Stimulated activated naive CD8-positive, alpha-beta T cell treated with anti-CD3 and anti-CD28 coated beads, Interleukin-15, amount 100 ng/mL, for 72 hours (primary cell): ENCODE measurements at regions not wholly inside any gene's neighbourhood (a gene's known extent, or its start where the extent isn't known, plus 50 kb on each side); places are given as distances from the start of the nearest gene placed in this dataset.

ENCODE experiments used
- ATAC-seq: fragments of 150-1000 bp; cut with Tn5 transposase; 2 replicates; pipeline ENCODE4 v1.10.0; 2021; ENCODE audit warnings: mild to moderate bottlenecking, moderate library complexity
- DNase-seq, 2 donors: peaks; one replicate each; pipeline ENCODE4 v3.0.0; 2021 to 2022
- H3K27ac Mint-ChIP-seq, 2 donors: one replicate each; pipeline ENCODE4 v1.8.0; 2022; ENCODE audit warnings: mild to moderate bottlenecking in 2 of 2, mixed read lengths in 2 of 2, moderate library complexity in 2 of 2
- H3K27me3 Mint-ChIP-seq: one replicate; pipeline ENCODE4 v1.8.0; 2022; ENCODE audit warnings: mixed read lengths
- H3K4me1 Mint-ChIP-seq: one replicate; pipeline ENCODE4 v1.8.0; 2022; ENCODE audit warnings: mild to moderate bottlenecking, mixed read lengths
- H3K4me3 Mint-ChIP-seq, 2 donors: one replicate each; pipeline ENCODE4 v1.8.0; 2022; ENCODE audit warnings: mild to moderate bottlenecking in 2 of 2, mixed read lengths in 2 of 2, moderate library complexity in 1 of 2
- H3K9me3 Mint-ChIP-seq, 2 donors: one replicate each; pipeline ENCODE4 v1.8.0; 2022; ENCODE audit warnings: mixed read lengths in 2 of 2

DNA sequence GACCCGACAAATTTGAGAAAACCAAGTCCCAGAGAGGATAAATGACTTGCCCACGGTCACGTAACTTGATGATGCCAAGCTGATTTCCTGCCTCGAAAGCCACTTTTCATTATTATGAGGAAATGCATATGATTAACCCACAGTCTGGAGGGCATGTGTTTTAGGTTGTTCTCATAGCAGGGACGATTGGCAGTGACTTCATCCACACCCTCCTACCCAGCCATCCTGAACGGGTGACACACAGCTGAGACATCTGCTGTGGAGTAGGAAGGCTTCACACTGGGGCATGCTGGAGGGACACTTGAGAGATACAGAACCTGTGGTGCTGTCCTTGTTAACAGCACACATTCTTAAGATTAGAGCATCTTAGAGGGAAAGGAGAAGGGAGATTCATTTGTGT, 65.4 kb upstream of the WDFY2 start:
- peak overlapping the region in 1 of 2 donors; percentile 88 for H3K27ac Mint-ChIP-seq
- peak; percentile 92 for ATAC-seq
- peaks cover 28% of the 10 kb centered on the region for H3K4me1 Mint-ChIP-seq
- H3K9me3 Mint-ChIP-seq: peaks cover 0 to 7% of the 10 kb centered on the region in 2 donors
- no peak overlapping the region for H3K4me3 Mint-ChIP-seq
- H3K27me3 Mint-ChIP-seq: no peaks in the 10 kb centered on the region
- peak in 1 of 2 donors; percentile 26 for DNase-seq

DNA sequence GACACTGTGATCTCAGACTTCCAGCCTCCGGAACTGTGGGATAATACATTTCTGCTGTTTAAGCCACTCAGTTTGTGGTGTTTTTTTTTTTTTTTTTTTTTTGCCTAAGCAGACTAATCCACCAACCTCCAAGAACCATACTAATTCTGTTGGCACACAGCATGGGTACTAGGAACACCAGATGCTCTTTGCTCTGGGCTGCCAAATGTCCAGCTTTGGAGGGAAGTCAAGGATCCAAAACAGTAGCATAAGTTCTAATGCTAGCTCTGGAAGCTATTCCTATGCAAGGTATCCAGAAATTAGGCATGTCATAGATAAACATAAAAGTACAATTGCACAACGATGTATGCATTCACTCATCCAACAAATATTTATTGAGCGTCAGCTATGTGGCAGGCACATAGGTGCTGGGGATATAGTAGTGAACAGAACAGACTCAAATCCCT, 64.5 kb upstream of the WDFY2 start:
- ATAC-seq: no peak
- H3K4me1 Mint-ChIP-seq: peaks cover 28% of the 10 kb centered on the region

DNA sequence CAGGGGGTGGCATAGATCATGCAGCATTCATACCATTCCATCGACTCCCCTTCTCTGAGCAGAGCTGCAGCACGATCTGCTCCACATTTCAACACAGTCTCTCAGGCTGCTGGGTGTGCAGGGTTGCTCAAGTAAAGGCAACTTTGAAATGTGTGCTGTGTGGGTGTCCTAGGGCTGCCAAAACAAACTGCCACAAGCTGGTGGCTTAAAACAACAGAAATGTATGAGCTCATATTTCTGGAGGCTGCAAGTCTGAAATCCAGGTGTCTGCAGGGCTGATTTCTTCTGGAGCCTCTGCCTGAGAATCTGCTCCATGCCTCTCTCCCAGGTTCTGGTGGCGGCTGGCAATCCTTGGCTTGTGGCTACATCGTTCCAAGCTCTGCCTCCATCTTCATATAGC, 63.7 kb upstream of the WDFY2 start:
- H3K27ac Mint-ChIP-seq: no peak overlapping the region

More for the DNA sequence above, 64.5 kb upstream of the WDFY2 start:
- no peaks in the 10 kb centered on the region for H3K27me3 Mint-ChIP-seq
- H3K9me3 Mint-ChIP-seq: peaks cover 0 to 7% of the 10 kb centered on the region in 2 donors
- DNase-seq: no peak
- H3K4me3 Mint-ChIP-seq: no peak overlapping the region
- H3K27ac Mint-ChIP-seq: no peak overlapping the region

DNA sequence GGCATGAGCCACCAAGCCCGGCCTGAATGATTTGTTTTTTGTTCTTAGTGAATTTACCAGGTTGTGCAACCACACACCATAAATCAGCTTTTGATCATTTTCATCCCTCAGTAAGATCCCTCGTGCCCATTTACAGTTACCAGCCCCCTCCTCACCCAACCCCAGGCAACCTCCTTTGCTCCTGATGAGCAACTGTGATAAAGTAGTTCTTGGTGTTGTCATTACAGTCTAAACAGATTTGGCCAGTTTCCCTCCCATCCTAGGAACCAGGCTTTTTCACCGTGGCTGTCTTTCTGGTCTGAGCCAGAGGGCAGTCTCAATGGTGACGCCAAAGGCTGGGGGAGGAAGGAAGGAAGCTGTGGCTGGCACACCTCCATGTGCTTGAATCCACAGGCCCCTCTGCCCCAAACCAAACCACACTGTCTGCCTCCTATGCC, 61.2 kb upstream of the WDFY2 start:
- H3K27me3 Mint-ChIP-seq: no peaks in the 10 kb centered on the region
- H3K9me3 Mint-ChIP-seq: peaks cover 0 to 8% of the 10 kb centered on the region in 2 donors
- peak overlapping the region in 1 of 2 donors; percentile 36 for H3K27ac Mint-ChIP-seq
- no peak overlapping the region for H3K4me3 Mint-ChIP-seq
- DNase-seq: peak in 1 of 2 donors; percentile 44
- peak; percentile 71 for ATAC-seq
- peaks cover 26% of the 10 kb centered on the region for H3K4me1 Mint-ChIP-seq

More for the DNA sequence above, 63.7 kb upstream of the WDFY2 start:
- DNase-seq: no peak
- Mint-ChIP-seq H3K27me3 (no peaks in the 10 kb centered on the region), H3K9me3 (peaks cover 0 to 4% of the 10 kb centered on the region in 2 donors), H3K4me3 (no peak overlapping the region), H3K4me1 (peaks cover 28% of the 10 kb centered on the region)
- no peak for ATAC-seq

DNA sequence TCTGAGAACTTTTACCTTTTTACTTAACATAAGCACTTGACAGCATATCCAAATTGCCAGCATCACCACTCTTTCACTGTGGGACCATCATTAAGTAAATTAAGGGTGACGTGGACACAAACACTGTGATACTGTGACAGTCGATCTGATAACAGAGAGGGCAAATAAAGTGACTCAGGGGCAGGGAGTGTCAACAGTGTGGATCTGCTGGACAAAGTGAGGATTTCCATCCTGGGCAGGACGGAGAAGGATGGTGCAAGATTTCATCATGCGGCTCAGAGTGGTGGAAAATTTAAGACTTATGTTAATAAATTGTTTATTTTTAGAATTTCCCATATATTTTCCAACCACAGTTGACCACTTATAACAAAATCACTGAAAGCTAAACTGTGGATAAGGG, 60.0 kb upstream of the WDFY2 start:
- DNase-seq: no peak
- peaks cover 16% of the 10 kb centered on the region for H3K4me1 Mint-ChIP-seq
- H3K27ac Mint-ChIP-seq: no peak overlapping the region
- no peak for ATAC-seq
- peaks cover 0 to 13% of the 10 kb centered on the region in 2 donors for H3K9me3 Mint-ChIP-seq
- no peaks in the 10 kb centered on the region for H3K27me3 Mint-ChIP-seq
- H3K4me3 Mint-ChIP-seq: no peak overlapping the region

DNA sequence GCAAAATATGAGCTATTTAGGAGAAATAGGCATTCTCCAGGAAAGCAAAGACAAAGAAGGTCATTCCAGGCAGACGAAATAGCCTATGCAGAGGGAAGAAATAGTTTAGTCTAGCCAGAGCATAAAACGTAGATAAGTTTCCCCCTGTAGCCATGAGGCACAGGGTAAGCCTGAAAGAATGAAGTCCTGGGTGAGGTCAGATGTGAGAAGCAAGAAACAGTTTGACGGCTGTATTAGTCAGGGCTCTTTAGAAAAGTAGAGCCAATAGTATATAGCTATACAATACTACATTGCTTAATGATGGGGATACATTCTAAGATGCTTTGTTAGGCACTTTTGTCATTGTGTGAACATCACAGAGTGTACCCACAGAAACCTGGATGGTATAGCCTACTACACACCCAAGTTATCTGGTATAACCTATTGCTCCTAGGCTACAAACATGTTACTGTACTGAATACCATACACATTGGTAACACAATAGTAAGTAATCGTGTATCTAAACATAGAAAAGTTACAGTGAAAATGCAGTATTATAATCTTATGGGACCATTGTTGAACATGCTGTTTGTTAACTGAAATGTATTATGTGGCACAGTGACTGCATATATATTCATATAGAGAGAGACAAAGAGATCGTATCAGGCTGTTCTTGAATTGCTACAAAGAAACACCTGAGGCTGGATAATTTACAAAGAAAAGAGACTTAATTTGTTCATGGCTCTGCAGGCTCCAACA, 59.3 kb upstream of the WDFY2 start:
- H3K4me3 Mint-ChIP-seq: no peak overlapping the region
- H3K9me3 Mint-ChIP-seq: peaks cover under 1 to 15% of the 10 kb centered on the region in 2 donors
- no peak overlapping the region for H3K27ac Mint-ChIP-seq
- ATAC-seq (no peak), DNase-seq (no peak)
- peaks cover 16% of the 10 kb centered on the region for H3K4me1 Mint-ChIP-seq
- H3K27me3 Mint-ChIP-seq: no peaks in the 10 kb centered on the region

DNA sequence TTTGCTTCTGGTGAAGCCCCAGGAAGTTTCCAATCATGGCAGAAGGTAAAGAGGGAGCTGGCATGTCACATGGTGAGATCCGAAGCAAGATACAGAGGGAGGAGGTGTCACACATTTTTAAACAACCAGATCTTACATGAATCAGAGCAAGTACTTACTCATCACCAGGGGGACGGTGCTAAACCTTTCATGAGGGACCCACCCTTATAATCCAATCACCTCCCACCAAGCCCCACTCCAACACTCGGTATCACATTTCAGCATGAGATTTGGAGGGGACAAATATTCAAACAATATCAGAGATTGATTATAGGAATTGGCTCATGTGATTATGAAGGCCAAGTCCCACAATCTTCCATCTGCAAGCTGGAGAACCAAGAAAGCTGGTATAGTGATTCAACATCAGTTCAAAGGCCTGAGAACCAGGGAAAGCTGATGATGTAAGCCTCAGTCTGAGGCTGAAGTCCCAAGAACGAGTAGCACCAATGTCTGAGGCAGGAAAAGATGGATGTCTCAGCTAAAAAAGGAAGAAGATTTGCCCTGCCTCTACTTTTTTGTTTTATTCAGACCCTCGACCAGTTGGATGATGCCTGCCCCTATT, 58.6 kb upstream of the WDFY2 start:
- no peak for ATAC-seq
- H3K9me3 Mint-ChIP-seq: peaks cover 7 to 21% of the 10 kb centered on the region in 2 donors

DNA sequence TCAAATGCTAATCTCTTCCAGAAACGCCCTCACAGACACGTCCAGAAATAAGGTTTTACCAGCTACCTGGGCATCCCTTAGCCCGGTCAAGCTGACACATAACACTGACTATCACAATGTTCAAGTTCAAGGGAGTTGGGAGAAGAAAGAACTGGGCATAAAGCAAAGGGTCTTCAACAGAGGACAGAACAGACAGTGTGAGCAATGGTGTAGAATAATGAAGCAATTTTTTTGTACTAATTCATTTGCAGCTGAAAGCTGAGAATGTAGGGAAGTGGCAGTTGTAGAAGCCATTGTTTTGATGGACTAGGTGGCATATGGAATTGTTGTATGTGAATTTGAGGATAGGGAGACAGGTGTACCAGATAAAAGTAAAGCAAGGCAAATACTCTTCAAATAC, 58.1 kb upstream of the WDFY2 start:
- no peak overlapping the region for H3K4me3 Mint-ChIP-seq
- H3K4me1 Mint-ChIP-seq: peaks cover 6% of the 10 kb centered on the region
- H3K27me3 Mint-ChIP-seq: no peaks in the 10 kb centered on the region
- ATAC-seq (no peak), DNase-seq (no peak)
- H3K9me3 Mint-ChIP-seq: peaks cover 8 to 26% of the 10 kb centered on the region in 2 donors
- H3K27ac Mint-ChIP-seq: no peak overlapping the region

More for the DNA sequence above, 58.6 kb upstream of the WDFY2 start:
- Mint-ChIP-seq H3K27ac (no peak overlapping the region), H3K27me3 (no peaks in the 10 kb centered on the region), H3K4me3 (no peak overlapping the region), H3K4me1 (peaks cover 11% of the 10 kb centered on the region)
- DNase-seq: no peak

DNA sequence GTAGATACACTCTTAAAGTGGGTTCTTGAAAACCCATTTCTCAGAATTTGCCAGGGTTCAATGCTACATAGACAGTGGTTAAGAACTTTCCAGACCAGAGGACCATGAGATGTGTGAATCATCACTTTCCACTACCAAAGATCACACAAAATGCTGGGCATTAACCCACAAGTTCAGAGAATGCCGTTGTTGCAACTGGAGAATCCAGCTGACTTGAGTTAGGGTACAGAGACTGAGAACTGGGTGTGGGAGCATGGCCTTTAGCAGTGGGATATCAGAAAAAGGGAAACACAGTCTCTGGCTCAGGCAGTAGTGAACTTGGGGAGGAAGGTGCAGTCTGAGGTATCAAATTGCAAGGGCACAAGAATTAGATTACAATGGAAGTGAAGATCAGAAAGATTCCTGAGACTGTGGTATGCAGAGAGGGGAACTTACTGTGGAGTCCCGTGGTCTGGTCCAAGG, 51.5 kb upstream of the WDFY2 start:
- peaks cover 8 to 20% of the 10 kb centered on the region in 2 donors for H3K9me3 Mint-ChIP-seq
- peaks cover 33% of the 10 kb centered on the region for H3K4me1 Mint-ChIP-seq
- no peaks in the 10 kb centered on the region for H3K27me3 Mint-ChIP-seq
- peak overlapping the region in 1 of 2 donors; percentile 70 for H3K27ac Mint-ChIP-seq
- ATAC-seq (peak; percentile 91), DNase-seq (peak in 1 of 2 donors; percentile 19)
- peak overlapping the region in 1 of 2 donors; percentile 52 for H3K4me3 Mint-ChIP-seq

DNA sequence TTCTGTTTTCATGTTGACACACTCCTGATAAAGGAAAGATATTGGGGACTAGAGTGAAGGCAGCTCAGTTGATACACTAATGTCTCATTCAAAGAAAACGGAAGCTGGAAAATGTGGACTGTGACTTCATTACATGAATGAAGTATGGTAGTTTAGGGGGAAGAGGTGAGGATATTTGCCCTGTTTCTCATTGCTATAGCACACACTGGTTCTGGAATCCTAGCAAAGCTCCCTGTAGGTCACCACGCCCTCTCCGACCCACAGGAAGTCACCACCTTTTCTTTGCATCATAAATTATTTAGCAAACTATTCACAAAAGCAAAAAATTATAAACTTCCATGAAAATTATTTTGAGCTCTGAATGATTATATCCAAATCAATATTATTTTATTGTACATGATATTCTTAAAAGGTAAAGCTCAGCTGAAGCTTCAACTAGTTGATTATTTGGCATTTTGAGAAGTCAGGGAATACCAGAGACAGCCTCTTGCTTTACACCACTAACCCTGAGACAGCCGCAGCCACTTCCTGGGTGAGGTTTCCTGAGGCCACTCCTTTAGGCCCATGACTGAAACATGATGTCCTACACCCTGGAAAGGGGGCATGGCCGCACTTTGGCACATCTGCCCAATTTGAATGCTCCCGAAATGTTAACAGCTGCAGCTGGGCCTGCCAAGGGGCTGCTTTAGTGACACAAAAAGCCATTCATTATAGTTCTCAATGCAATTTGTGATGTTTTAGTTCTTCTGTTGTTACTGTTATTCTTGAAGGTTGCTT, 50.0 kb upstream of the WDFY2 start:
- peaks cover 8 to 15% of the 10 kb centered on the region in 2 donors for H3K9me3 Mint-ChIP-seq
- H3K4me1 Mint-ChIP-seq: peaks cover 45% of the 10 kb centered on the region
- no peak overlapping the region for H3K27ac Mint-ChIP-seq
- H3K27me3 Mint-ChIP-seq: no peaks in the 10 kb centered on the region
- peak; percentile 81 for ATAC-seq
- peak; percentile 11 to 45 for DNase-seq
- H3K4me3 Mint-ChIP-seq: peak overlapping the region; percentile 4 to 26
